ENCODE measurements at regions not wholly inside any gene's neighbourhood (a gene's known extent, or its start where the extent isn't known, plus 50 kb on each side); places are given as distances from the start of the nearest gene placed in this dataset.

GRCh38 chr14:28666961-28667360, 99.6 kb upstream of the FOXG1 start:
- DNase-seq = no peak

- no peak for DNase-seq
These were observed 95.2 kb upstream of the FOXG1 start for GRCh38 chr14:28671425-28671824.

GRCh38 chr14:28673056-28673455, 93.5 kb upstream of the FOXG1 start:
- no peak for DNase-seq

- DNase-seq = no peak
These were observed 90.1 kb upstream of the FOXG1 start for GRCh38 chr14:28676479-28676878.

- no peak for DNase-seq
These were observed 89.2 kb upstream of the FOXG1 start for GRCh38 chr14:28677381-28677780.

GRCh38 chr14:28678887-28679286, 87.7 kb upstream of the FOXG1 start:
- no peak for DNase-seq

- no peak for DNase-seq
These were observed 84.9 kb upstream of the FOXG1 start for GRCh38 chr14:28681681-28682080.

GRCh38 chr14:28690029-28690692, 76.4 kb upstream of the FOXG1 start:
- no peak for DNase-seq

- no peak for DNase-seq
These were observed 71.5 kb upstream of the FOXG1 start for GRCh38 chr14:28695109-28695508.

- DNase-seq = no peak
These were observed 64.9 kb upstream of the FOXG1 start for GRCh38 chr14:28701733-28702132.

- DNase-seq = no peak
These were observed 63.1 kb upstream of the FOXG1 start for GRCh38 chr14:28703482-28703881.

GRCh38 chr14:28704153-28704552, 62.4 kb upstream of the FOXG1 start:
- DNase-seq = no peak

- no peak for DNase-seq
These were observed 58.8 kb upstream of the FOXG1 start for GRCh38 chr14:28707814-28708213.

- no peak for DNase-seq
These were observed 56.8 kb upstream of the FOXG1 start for GRCh38 chr14:28709571-28710305.
